ENCODE measurements at regions not wholly inside any gene's neighbourhood (a gene's known extent, or its start where the extent isn't known, plus 50 kb on each side); places are given as distances from the start of the nearest gene placed in this dataset.

GRCh38 chr11:103584021-103584420 is 452.4 kb upstream of the DDI1 start:
- WGBS: 42% methylated on average over 2 of the region's 2 CpGs
- TF ChIP-seq TAF1 (conservative IDR thresholded peaks at IDR 0.05) (no peak), FOXA2 (IDR thresholded peaks at IDR 0.05) (no peak), EGR1 (IDR thresholded peaks at IDR 0.05; ENCODE audit: low read depth in 2 of 2) (no peak), FOXA1 (IDR thresholded peaks at IDR 0.05) (no peak), GABPA (IDR thresholded peaks at IDR 0.05 in 1 of 2, conservative IDR thresholded peaks at IDR 0.05 in 1 of 2) (no peak), RAD21 (IDR thresholded peaks at IDR 0.05) (no peak), RXRA (IDR thresholded peaks at IDR 0.05) (no peak), NR2F2 (IDR thresholded peaks at IDR 0.05) (no peak), HNF4A (conservative IDR thresholded peaks at IDR 0.05) (no peak), HNF4G (IDR thresholded peaks at IDR 0.05) (no peak), JUND (IDR thresholded peaks at IDR 0.05) (no peak), MAX (IDR thresholded peaks at IDR 0.05) (no peak), ATF3 (IDR thresholded peaks at IDR 0.05) (no peak), REST (IDR thresholded peaks at IDR 0.05) (no peak)

GRCh38 chr11:103584720-103585119 is 451.7 kb upstream of the DDI1 start:
- 78% methylated on average over 1 of the region's 1 CpG for WGBS
- H3K9me3 ChIP-seq (ENCODE audit: control insufficient read depth in 4 of 4, low read length in 3 of 4): no peaks in the 10 kb centered on the region
- no peak for TF ChIP-seq TAF1 (conservative IDR thresholded peaks at IDR 0.05)
- no peak for TF ChIP-seq GABPA (IDR thresholded peaks at IDR 0.05 in 1 of 2, conservative IDR thresholded peaks at IDR 0.05 in 1 of 2)
- no peak for TF ChIP-seq RAD21 (IDR thresholded peaks at IDR 0.05)
- no peak for TF ChIP-seq NR2F2 (IDR thresholded peaks at IDR 0.05)
- no peak for TF ChIP-seq REST (IDR thresholded peaks at IDR 0.05)
- TF ChIP-seq HNF4A (conservative IDR thresholded peaks at IDR 0.05): no peak
- TF ChIP-seq RXRA (IDR thresholded peaks at IDR 0.05): no peak
- TF ChIP-seq SP1 (IDR thresholded peaks at IDR 0.05): no peak
- no peak for TF ChIP-seq MAX (IDR thresholded peaks at IDR 0.05)
- no peak for TF ChIP-seq ZBTB33 (IDR thresholded peaks at IDR 0.05)
- TF ChIP-seq EGR1 (IDR thresholded peaks at IDR 0.05; ENCODE audit: low read depth in 2 of 2): no peak

More at GRCh38 chr11:103584021-103584420, 452.4 kb upstream of the DDI1 start:
- Histone ChIP-seq H3K27me3 (ENCODE audit: control insufficient read depth in 4 of 4, insufficient read depth in 4 of 4, low read length in 3 of 4) (no peaks in the 10 kb centered on the region), H3K4me1 (ENCODE audit: control insufficient read depth in 4 of 4, insufficient read depth in 4 of 4, low read length in 3 of 4) (no peaks in the 10 kb centered on the region), H3K27ac (ENCODE audit: low read depth in 1 of 2, low read length in 2 of 2) (no peak overlapping the region), H3K9ac (ENCODE audit: low read depth in 1 of 2, low read length in 2 of 2) (no peak overlapping the region), H3K36me3 (ENCODE audit: control insufficient read depth in 4 of 4, insufficient read depth in 3 of 4, low read depth in 1 of 4, low read length in 3 of 4) (no peaks in the 10 kb centered on the region), H3K4me3 (ENCODE audit: low read depth in 1 of 3, low read length in 3 of 3) (no peak overlapping the region), H3K9me3 (ENCODE audit: control insufficient read depth in 4 of 4, low read length in 3 of 4) (no peaks in the 10 kb centered on the region)
- no peak for DNase-seq (ENCODE audit: low spot score)

More at GRCh38 chr11:103584720-103585119, 451.7 kb upstream of the DDI1 start:
- Histone ChIP-seq H3K27me3 (ENCODE audit: control insufficient read depth in 4 of 4, insufficient read depth in 4 of 4, low read length in 3 of 4) (no peaks in the 10 kb centered on the region), H3K4me3 (ENCODE audit: low read depth in 1 of 3, low read length in 3 of 3) (no peak overlapping the region), H3K27ac (ENCODE audit: low read depth in 1 of 2, low read length in 2 of 2) (no peak overlapping the region), H3K36me3 (ENCODE audit: control insufficient read depth in 4 of 4, insufficient read depth in 3 of 4, low read depth in 1 of 4, low read length in 3 of 4) (no peaks in the 10 kb centered on the region), H3K4me1 (ENCODE audit: control insufficient read depth in 4 of 4, insufficient read depth in 4 of 4, low read length in 3 of 4) (no peaks in the 10 kb centered on the region), H3K9ac (ENCODE audit: low read depth in 1 of 2, low read length in 2 of 2) (no peak overlapping the region)
- no peak for DNase-seq (ENCODE audit: low spot score)

All from liver (tissue), 7 donors.